Pancreas (tissue), 10 donors: ENCODE measurements at regions not wholly inside any gene's neighbourhood (a gene's known extent, or its start where the extent isn't known, plus 50 kb on each side); places are given as distances from the start of the nearest gene placed in this dataset.

Experiments used
- ATAC-seq, 4 donors: fragments of 200-7000 bp; cut with Tn5 transposase; one replicate each; pipeline versions ENCODE4 v1.8.0 to v1.9.1; 2020; ENCODE audit warnings: mild to moderate bottlenecking in 4 of 4, moderate library complexity in 4 of 4
- DNase-seq, 6 donors: peaks; one replicate each; pipeline ENCODE4 v3.0.0-alpha.2; 2020
- FAIRE-seq: peaks from 2 replicates; lab custom pipeline; 2012; peaks lifted over from hg19 to GRCh38; lab: Jason Lieb, UNC
- H3K27ac ChIP-seq, 4 donors: fragments of 200-600 bp; sonication (generic); 1 replicate in 3 of 4; 2 replicates in 1 of 4; pipeline versions ENCODE4 v1.5.0 to v1.8.0; 2020
- H3K27me3 ChIP-seq, 4 donors: fragments of 200-600 bp; one replicate each; pipeline ENCODE4 v1.8.0; 2021
- H3K36me3 ChIP-seq, 3 donors: fragments of 200-600 bp; sonication (generic) in 1 of 3; one replicate each; pipeline versions ENCODE4 v1.5.0 to v1.8.0; 2020 to 2021
- H3K4me1 ChIP-seq, 3 donors: fragments of 200-600 bp; one replicate each; pipeline ENCODE4 v1.8.0; 2021
- H3K4me3 ChIP-seq, 4 donors: fragments of 200-600 bp; sonication (generic) in 2 of 4; one replicate each; pipeline versions ENCODE4 v1.5.0 to v1.8.0; 2020 to 2021
- H3K9me3 ChIP-seq, 4 donors: fragments of 200-600 bp; one replicate each; pipeline ENCODE4 v1.8.0; 2021
- CTCF ChIP-seq, 4 donors: fragments of 200-600 bp; sonication (generic) in 3 of 4; IDR thresholded peaks; one replicate each; pipeline versions ENCODE4 v1.5.0 to v1.8.0; 2021; ENCODE audit warnings: antibody characterized with exemption in 4 of 4
- WGBS, 2 donors: extraction: QIAGEN DNeasy Blood & Tissue Kit; methylation state at CpG; one replicate each; pipeline ENCODE4 v1.1.7; 2013; 5-methylcytosine and 5-hydroxymethylcytosine counted together
- intact Hi-C, 3 donors: fragments of 100-400 bp; cut with DNase I; formaldehyde crosslinking; loops; one replicate each; pipeline versions ENCODE4 v1.11.1 to v1.14.2; 2022
- donor health status: healthy with polysubstance abuse.
- donor health status: DM: no; HTN: no; CAD: no; lungs with moderate emphysema.
- donor health status: DM: no; HTN: no; CAD: no.
- donor health status: control.
- donor health status: control.
- donor health status: Bipolar disorder and iron deficiency.
- donor health status: DM: yes; HTN: yes; CAD: no.
- donor health status: DM: no; HTN: no; CAD: no.
- donor health status: DM: no; HTN: no; CAD: no.
- donor health status: DM: yes; HTN: yes; CAD: no.

- Histone ChIP-seq H3K27ac (no peak overlapping the region), H3K36me3 (no peaks in the 10 kb centered on the region), H3K27me3 (no peaks in the 10 kb centered on the region), H3K4me1 (no peaks in the 10 kb centered on the region), H3K4me3 (no peak overlapping the region), H3K9me3 (no peaks in the 10 kb centered on the region)
- no peak for TF ChIP-seq CTCF (IDR thresholded peaks at IDR 0.05)
- FAIRE-seq, result no peak
- 33 to 39% methylated on average over 7 of the region's 7 CpGs for whole genome bisulfite sequencing, 2 donors
- intact Hi-C loops, result no loop called here
- no peak for DNase-seq
- no peak for ATAC-seq
Measured at GRCh38 chr17:74032222-74032621, 171.3 kb upstream of the RPL38 start.

GRCh38 chr17:74037320-74037719 lies 166.2 kb upstream of the RPL38 start:
- intact Hi-C loops, result no loop called here
- TF ChIP-seq CTCF (IDR thresholded peaks at IDR 0.05), result no peak

GRCh38 chr17:74040291-74040690 lies 163.2 kb upstream of the RPL38 start:
- ATAC-seq (no peak), DNase-seq (no peak), FAIRE-seq (no peak)
- intact Hi-C loops, result no loop called here
- TF ChIP-seq CTCF (IDR thresholded peaks at IDR 0.05), result no peak
- Histone ChIP-seq H3K4me3 (no peak overlapping the region), H3K9me3 (no peaks in the 10 kb centered on the region), H3K27me3 (no peaks in the 10 kb centered on the region), H3K27ac (no peak overlapping the region), H3K36me3 (no peaks in the 10 kb centered on the region), H3K4me1 (no peaks in the 10 kb centered on the region)
- WGBS, 2 donors, result 78 to 88% methylated on average over 9 of the region's 9 CpGs

More at GRCh38 chr17:74037320-74037719, 166.2 kb upstream of the RPL38 start:
- no peaks in the 10 kb centered on the region for H3K27me3 ChIP-seq
- ATAC-seq (no peak), FAIRE-seq (no peak), DNase-seq (no peak)
- WGBS, 2 donors, result 21 to 37% methylated on average over 4 of the region's 4 CpGs
- no peak overlapping the region for H3K4me3 ChIP-seq
- H3K4me1 ChIP-seq, result no peaks in the 10 kb centered on the region
- H3K27ac ChIP-seq, result no peak overlapping the region
- no peaks in the 10 kb centered on the region for H3K36me3 ChIP-seq
- no peaks in the 10 kb centered on the region for H3K9me3 ChIP-seq

- Histone ChIP-seq H3K4me1 (no peaks in the 10 kb centered on the region), H3K36me3 (no peaks in the 10 kb centered on the region), H3K4me3 (no peak overlapping the region), H3K27ac (no peak overlapping the region), H3K27me3 (no peaks in the 10 kb centered on the region), H3K9me3 (no peaks in the 10 kb centered on the region)
- intact Hi-C loops, result no loop called here
- no peak for ATAC-seq
- WGBS, 2 donors, result 72 to 76% methylated on average over 12 of the region's 12 CpGs
- DNase-seq, result no peak
- TF ChIP-seq CTCF (IDR thresholded peaks at IDR 0.05), result no peak
- FAIRE-seq, result no peak
Measured at GRCh38 chr17:74040729-74041128, 162.7 kb upstream of the RPL38 start.

- Histone ChIP-seq H3K27ac (no peak overlapping the region), H3K4me1 (no peaks in the 10 kb centered on the region), H3K36me3 (no peaks in the 10 kb centered on the region), H3K9me3 (no peaks in the 10 kb centered on the region), H3K27me3 (no peaks in the 10 kb centered on the region), H3K4me3 (no peak overlapping the region)
- TF ChIP-seq CTCF (IDR thresholded peaks at IDR 0.05), result no peak
- intact Hi-C loops, result no loop called here
- DNase-seq (no peak), FAIRE-seq (no peak), ATAC-seq (no peak)
- 72 to 78% methylated on average over 14 of the region's 14 CpGs for WGBS, 2 donors
Measured at GRCh38 chr17:74041869-74042640, 161.4 kb upstream of the RPL38 start.
